ENCODE measurements at regions not wholly inside any gene's neighbourhood (a gene's known extent, or its start where the extent isn't known, plus 50 kb on each side); places are given as distances from the start of the nearest gene placed in this dataset.

DNA sequence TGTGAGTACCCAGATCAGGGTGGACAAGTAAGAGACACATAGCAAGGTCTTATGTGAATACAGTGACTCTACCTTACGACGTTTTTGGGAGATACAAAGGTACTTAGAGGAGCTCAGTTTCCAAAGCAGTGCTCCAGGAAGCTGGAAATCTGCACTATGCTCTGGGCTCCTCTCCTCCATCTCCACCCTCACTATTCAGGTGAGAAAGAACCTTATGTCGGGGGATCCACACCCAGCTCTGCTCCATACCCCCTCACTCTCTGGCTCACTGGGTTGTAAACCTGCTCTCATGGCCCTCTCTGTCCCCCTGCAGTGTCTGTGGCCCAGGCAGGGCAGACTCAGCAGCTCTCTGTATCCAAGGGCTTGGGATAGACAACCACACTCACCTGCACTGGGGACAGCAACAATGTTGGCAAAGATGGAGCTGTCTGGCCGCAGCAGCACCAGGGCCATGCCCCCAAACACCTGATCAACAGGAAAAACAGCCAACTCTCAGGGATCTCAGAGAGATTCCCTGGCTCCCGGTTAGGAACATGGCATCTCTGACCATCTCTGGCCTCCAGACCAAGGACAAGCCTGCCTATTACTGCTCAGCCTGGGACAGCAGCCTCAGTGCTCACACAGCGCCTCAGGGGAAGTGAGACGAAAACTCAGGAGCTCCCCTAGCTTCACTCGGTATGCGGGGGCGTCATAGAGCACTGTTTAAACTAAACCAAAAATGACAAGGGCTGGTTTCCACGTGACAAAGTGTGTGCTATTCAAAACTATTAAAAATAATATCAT lies 60.9 kb upstream of the TOP3B start:
- DNase-seq (ENCODE audit: low read depth): no peak
- TF ChIP-seq, protein P1, sequence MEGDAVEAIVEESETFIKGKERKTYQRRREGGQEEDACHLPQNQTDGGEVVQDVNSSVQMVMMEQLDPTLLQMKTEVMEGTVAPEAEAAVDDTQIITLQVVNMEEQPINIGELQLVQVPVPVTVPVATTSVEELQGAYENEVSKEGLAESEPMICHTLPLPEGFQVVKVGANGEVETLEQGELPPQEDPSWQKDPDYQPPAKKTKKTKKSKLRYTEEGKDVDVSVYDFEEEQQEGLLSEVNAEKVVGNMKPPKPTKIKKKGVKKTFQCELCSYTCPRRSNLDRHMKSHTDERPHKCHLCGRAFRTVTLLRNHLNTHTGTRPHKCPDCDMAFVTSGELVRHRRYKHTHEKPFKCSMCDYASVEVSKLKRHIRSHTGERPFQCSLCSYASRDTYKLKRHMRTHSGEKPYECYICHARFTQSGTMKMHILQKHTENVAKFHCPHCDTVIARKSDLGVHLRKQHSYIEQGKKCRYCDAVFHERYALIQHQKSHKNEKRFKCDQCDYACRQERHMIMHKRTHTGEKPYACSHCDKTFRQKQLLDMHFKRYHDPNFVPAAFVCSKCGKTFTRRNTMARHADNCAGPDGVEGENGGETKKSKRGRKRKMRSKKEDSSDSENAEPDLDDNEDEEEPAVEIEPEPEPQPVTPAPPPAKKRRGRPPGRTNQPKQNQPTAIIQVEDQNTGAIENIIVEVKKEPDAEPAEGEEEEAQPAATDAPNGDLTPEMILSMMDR (conservative IDR thresholded peaks at IDR 0.05; ENCODE audit: low read length): no peak
- H3K4me3 ChIP-seq (ENCODE audit: low read length): no peak overlapping the region

- DNase-seq (ENCODE audit: low read depth): no peak
- TF ChIP-seq, protein P1 (conservative IDR thresholded peaks at IDR 0.05; ENCODE audit: low read length): no peak
- no peak overlapping the region for H3K4me3 ChIP-seq (ENCODE audit: low read length)
Measured at GRCh38 chr22:22042599-22043295, 60.2 kb upstream of the TOP3B start.

DNA sequence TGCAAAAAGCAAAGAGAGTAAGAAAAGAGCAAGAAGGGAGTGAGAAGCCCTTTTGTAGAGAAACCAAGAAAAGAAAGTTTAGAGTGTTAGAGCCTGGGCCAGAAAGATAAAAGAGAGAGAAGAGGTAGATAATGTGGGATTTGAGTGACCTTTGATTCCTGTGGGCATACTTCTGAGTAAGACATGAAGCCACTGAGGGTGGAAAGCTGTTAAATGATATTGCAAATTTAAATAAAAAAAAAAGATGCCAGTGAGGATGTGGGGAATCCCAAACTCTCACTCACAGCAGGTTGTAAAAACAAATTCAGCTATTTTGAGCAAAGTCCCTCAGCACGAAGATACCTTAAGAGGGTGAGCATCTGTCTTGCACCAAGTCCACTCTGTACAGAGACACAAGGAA lies 59.4 kb upstream of the TOP3B start:
- TF ChIP-seq, protein P1 (conservative IDR thresholded peaks at IDR 0.05; ENCODE audit: low read length): no peak
- no peak for DNase-seq (ENCODE audit: low read depth)
- H3K4me3 ChIP-seq (ENCODE audit: low read length): no peak overlapping the region

DNA sequence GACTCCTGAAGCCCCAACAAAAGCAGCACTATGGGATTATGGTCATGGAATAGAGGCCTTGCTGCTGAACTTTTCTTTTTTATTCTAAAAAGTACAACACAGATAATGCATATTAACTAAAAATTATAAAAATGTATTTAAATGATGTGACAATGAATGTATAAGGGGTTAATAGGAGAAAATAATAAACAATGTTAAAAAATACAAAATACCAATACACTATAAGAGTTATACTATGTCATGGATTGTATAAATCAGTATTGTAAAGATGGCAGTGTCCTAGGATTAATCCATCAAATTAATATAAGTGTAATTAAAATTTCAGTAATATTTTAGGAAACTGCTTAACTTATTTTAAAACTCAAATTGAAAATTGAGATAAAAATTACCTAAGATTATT lies 58.3 kb upstream of the TOP3B start:
- H3K4me3 ChIP-seq (ENCODE audit: low read length): no peak overlapping the region
- TF ChIP-seq, protein P1 (conservative IDR thresholded peaks at IDR 0.05; ENCODE audit: low read length): no peak
- DNase-seq (ENCODE audit: low read depth): no peak

- TF ChIP-seq, protein P1 (conservative IDR thresholded peaks at IDR 0.05; ENCODE audit: low read length): no peak
- H3K4me3 ChIP-seq (ENCODE audit: low read length): no peak overlapping the region
- no peak for DNase-seq (ENCODE audit: low read depth)
Measured at GRCh38 chr22:22040472-22040871, 57.9 kb upstream of the TOP3B start.

DNA sequence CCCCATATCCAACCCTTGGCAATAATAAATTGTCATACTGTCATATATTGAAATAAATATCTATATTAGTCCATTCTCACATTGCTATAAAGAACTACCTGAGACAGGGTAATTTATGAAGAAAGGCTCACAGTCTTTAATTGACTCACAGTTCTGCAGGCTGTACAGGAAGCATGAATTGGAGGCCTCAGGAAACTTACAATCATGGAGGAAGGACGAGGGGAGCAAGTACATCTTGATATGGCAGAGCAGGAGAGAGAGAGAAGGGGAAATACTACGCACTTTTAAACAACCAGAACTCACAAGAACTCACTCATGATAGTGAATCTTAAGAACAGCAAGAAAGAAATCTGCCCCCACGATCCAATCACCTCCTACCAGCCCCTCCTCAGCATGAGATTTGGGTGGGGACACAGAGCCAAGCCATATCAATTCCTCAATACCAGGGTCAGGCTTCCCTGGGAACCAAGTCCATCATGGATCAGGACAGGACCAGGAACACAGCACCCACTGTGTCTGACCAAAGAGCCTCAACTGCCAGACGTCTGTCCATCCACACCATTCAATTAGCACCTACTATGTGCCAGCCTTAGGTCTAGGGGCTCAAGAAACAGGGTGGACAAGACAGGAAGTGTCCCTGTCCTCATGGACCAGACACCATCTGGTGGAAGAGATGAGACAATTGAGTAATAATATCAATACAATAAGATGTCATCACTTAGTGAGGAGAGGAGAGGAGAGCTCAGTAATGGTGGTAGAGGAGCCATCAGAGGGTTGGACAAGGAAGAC lies 56.9 kb upstream of the TOP3B start:
- TF ChIP-seq, protein P1 (conservative IDR thresholded peaks at IDR 0.05; ENCODE audit: low read length): no peak
- H3K4me3 ChIP-seq (ENCODE audit: low read length): no peak overlapping the region
- no peak for DNase-seq (ENCODE audit: low read depth)
